ENCODE measurements at regions not wholly inside any gene's neighbourhood (a gene's known extent, or its start where the extent isn't known, plus 50 kb on each side); places are given as distances from the start of the nearest gene placed in this dataset.

DNA sequence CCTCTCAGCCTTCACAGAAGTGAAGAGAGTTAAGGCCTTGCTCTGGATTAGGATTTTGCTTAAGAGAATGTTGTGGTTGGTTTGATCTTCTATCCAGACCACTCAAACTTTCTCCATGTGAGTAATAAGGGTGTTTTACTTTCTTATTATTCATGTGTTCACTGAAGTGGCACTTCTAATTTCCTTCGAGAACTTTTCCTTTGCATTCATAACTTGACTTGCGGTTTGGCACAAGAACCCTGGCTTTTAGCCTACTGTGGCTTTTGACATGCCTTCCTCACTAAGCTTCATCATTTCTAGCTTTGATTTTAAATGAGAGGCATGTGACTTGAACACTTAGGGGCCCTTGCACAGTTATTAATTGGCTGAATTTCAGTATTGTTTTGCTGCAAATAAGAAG lies 166.1 kb upstream of the OPRM1 start (continued):
- no peak for TF ChIP-seq AGO1 (IDR thresholded peaks at IDR 0.05; ENCODE audit: low read depth, low read length, poor library complexity, severe bottlenecking)

DNA sequence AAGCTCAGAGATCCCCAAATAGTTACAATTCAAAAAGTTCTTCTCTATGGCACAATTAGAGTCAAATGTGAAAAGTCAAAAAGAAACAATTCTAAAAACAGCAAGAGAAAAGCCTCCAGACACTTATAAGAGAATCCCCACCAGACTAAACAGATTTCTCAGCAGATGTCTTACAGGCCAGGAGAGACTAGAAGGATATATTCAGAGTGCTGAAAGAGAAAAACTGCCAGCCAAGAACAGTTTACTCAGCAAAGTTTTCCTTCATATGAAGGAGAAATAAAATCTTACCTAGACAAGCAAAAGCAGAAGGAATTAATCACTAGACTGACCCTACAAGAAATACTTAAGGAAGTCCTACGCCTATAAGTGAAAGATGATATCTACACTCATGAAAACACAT lies 176.1 kb upstream of the OPRM1 start:
- POLR2A ChIA-PET: no interaction called here
- H4K20me1 ChIP-seq (ENCODE audit: insufficient read depth, low read length): no peaks in the 10 kb centered on the region
- no TSS peak for BruUV-seq (replicated peaks)
- H3K4me2 ChIP-seq (ENCODE audit: low read depth, low read length): no peak overlapping the region
- 3% methylated on average over 1 of the region's 1 CpG for WGBS (ENCODE audit: low lambda C conversion rate)
- TF ChIP-seq ZNF570 (CRISPR knock-in tag; IDR thresholded peaks at IDR 0.05; ENCODE audit: borderline replicate concordance) (no peak), ZNF629 (CRISPR knock-in tag; conservative IDR thresholded peaks at IDR 0.05) (no peak), TGIF2 (CRISPR knock-in tag; IDR thresholded peaks at IDR 0.05) (no peak), CBX1 (IDR thresholded peaks at IDR 0.05; ENCODE audit: low read depth) (no peak), GATAD1 (CRISPR knock-in tag; IDR thresholded peaks at IDR 0.05) (no peak), IRF2 (CRISPR knock-in tag; IDR thresholded peaks at IDR 0.05) (no peak), ZNF749 (CRISPR knock-in tag; IDR thresholded peaks at IDR 0.05; ENCODE audit: borderline replicate concordance) (no peak)
- TF ChIP-seq, protein P1, sequence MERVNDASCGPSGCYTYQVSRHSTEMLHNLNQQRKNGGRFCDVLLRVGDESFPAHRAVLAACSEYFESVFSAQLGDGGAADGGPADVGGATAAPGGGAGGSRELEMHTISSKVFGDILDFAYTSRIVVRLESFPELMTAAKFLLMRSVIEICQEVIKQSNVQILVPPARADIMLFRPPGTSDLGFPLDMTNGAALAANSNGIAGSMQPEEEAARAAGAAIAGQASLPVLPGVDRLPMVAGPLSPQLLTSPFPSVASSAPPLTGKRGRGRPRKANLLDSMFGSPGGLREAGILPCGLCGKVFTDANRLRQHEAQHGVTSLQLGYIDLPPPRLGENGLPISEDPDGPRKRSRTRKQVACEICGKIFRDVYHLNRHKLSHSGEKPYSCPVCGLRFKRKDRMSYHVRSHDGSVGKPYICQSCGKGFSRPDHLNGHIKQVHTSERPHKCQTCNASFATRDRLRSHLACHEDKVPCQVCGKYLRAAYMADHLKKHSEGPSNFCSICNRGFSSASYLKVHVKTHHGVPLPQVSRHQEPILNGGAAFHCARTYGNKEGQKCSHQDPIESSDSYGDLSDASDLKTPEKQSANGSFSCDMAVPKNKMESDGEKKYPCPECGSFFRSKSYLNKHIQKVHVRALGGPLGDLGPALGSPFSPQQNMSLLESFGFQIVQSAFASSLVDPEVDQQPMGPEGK (CRISPR knock-in tag; IDR thresholded peaks at IDR 0.05): no peak
- no peak overlapping the region for H2AFZ ChIP-seq (ENCODE audit: low read length)
- in situ Hi-C loops (cut with HindIII; ENCODE audit: extremely low pct_ligation_motif_present, low pct_unique_long_range_greater_than_20kb): no loop called here
- H3K4me1 ChIP-seq (ENCODE audit: insufficient read depth, low read length): no peaks in the 10 kb centered on the region
- FAIRE-seq (no peak), ATAC-seq (no peak), DNase-seq (ENCODE audit: low spot score) (no peak)
- no peak overlapping the region for H3K4me3 ChIP-seq (replicated peaks in 1 of 3; ENCODE audit: insufficient read depth in 1 of 3, low read depth in 2 of 3, low read length in 3 of 3)
- intact Hi-C loops (cut with micrococcal nuclease; ENCODE audit: unreplicated experiment): no loop called here
- no peaks in the 10 kb centered on the region for H3K79me2 ChIP-seq (ENCODE audit: insufficient read depth, low read length)
- CTCF ChIA-PET (ENCODE audit: low intra/inter-chr PET ratio, low total read pairs): no interaction called here
- no peaks in the 10 kb centered on the region for H3K36me3 ChIP-seq (replicated peaks in 1 of 2; ENCODE audit: control insufficient read depth in 1 of 2, insufficient read depth in 2 of 2, low read length in 2 of 2)
- no peak overlapping the region for H3K27ac ChIP-seq (ENCODE audit: extremely low read length, insufficient read depth, low read length)
- H3K27me3 ChIP-seq (ENCODE audit: control insufficient read depth in 1 of 2, insufficient read depth in 2 of 2, low read length in 2 of 2): no peaks in the 10 kb centered on the region
- 0 out of 2 replicates have a peak, but pooled peaks cover 5% of the 10 kb centered on the region for H3K9me3 ChIP-seq (ENCODE audit: low read length)
- H3K9ac ChIP-seq (ENCODE audit: insufficient read depth, low read depth, low read length): no peak overlapping the region
